DOHH2 (cell line): ENCODE measurements at regions not wholly inside any gene's neighbourhood (a gene's known extent, or its start where the extent isn't known, plus 50 kb on each side); places are given as distances from the start of the nearest gene placed in this dataset.

Source experiments
- H3F3A ChIP-seq: fragments of 200-600 bp; sonication (generic), shearing (Covaris generic); 2 replicates; pipeline ENCODE4 v1.6.0; 2016; ENCODE audit warnings: antibody characterized with exemption, mild to moderate bottlenecking; ENCODE audit not compliant: control insufficient read depth, insufficient read depth
- H3K27ac ChIP-seq: fragments of 200-600 bp; sonication (generic); 2 replicates; pipeline ENCODE4 v1.5.1; 2014; ENCODE audit warnings: low read depth, mild to moderate bottlenecking, low read length, moderate library complexity
- H3K27me3 ChIP-seq: fragments of 200-600 bp; sonication (generic); 2 replicates; pipeline ENCODE4 v1.6.1; 2014; ENCODE audit warnings: mild to moderate bottlenecking, low read length, mixed read lengths; ENCODE audit not compliant: control insufficient read depth
- H3K36me3 ChIP-seq: fragments of 200-600 bp; sonication (generic); 2 replicates; pipeline ENCODE4 v1.6.1; 2014; ENCODE audit warnings: mild to moderate bottlenecking, low read length, moderate library complexity, mixed read lengths; ENCODE audit not compliant: control insufficient read depth
- H3K4me1 ChIP-seq: fragments of 200-600 bp; sonication (generic); 2 replicates; pipeline ENCODE4 v1.6.1; 2014; ENCODE audit warnings: mild to moderate bottlenecking, low read length, mixed read lengths; ENCODE audit not compliant: control insufficient read depth
- H3K4me2 ChIP-seq: fragments of 200-600 bp; sonication (generic); 2 replicates; pipeline ENCODE4 v1.6.0; 2014; ENCODE audit warnings: mild to moderate bottlenecking, low read length, moderate library complexity
- H3K4me3 ChIP-seq: fragments of 200-600 bp; sonication (generic); 2 replicates; pipeline ENCODE4 v1.5.1; 2014; ENCODE audit warnings: mild to moderate bottlenecking, low read length, mixed read lengths
- H3K79me2 ChIP-seq: fragments of 200-600 bp; sonication (generic); 2 replicates; pipeline ENCODE4 v1.6.1; 2014; ENCODE audit warnings: mild to moderate bottlenecking, low read length, mixed read lengths; ENCODE audit not compliant: control insufficient read depth
- H3K9me2 ChIP-seq: fragments of 200-600 bp; sonication (generic); replicated peaks from 2 replicates; pipeline ENCODE4 v1.6.1; 2014; ENCODE audit warnings: mild to moderate bottlenecking, low read length, mixed read lengths; ENCODE audit not compliant: control insufficient read depth
- H3K9me3 ChIP-seq: fragments of 200-600 bp; sonication (generic); 2 replicates; pipeline ENCODE4 v1.6.1; 2014; ENCODE audit warnings: antibody characterized with exemption, low read length, mixed read lengths; ENCODE audit not compliant: control insufficient read depth, insufficient read depth
- H4K20me1 ChIP-seq: fragments of 200-600 bp; sonication (generic); 2 replicates; pipeline ENCODE4 v1.6.0; 2014; ENCODE audit warnings: low read depth, mild to moderate bottlenecking, antibody characterized with exemption, low read length, moderate library complexity; ENCODE audit not compliant: control insufficient read depth, insufficient read depth
- EZH2phosphoT487 ChIP-seq: fragments of 200-600 bp; sonication (generic); IDR thresholded peaks from 2 replicates; pipeline ENCODE4 v1.6.1; 2017; ENCODE audit warnings: borderline replicate concordance, mild to moderate bottlenecking, antibody characterized with exemption, low read length, moderate library complexity, mixed read lengths
- TF ChIP-seq, protein P1 (sequence below): fragments of 200-600 bp; sonication (generic); IDR thresholded peaks from one replicate; pipeline ENCODE4 v1.5.1; 2014; ENCODE audit warnings: antibody characterized with exemption, mild to moderate bottlenecking, low read depth, low read length; ENCODE audit not compliant: poor library complexity, severe bottlenecking

DNA sequence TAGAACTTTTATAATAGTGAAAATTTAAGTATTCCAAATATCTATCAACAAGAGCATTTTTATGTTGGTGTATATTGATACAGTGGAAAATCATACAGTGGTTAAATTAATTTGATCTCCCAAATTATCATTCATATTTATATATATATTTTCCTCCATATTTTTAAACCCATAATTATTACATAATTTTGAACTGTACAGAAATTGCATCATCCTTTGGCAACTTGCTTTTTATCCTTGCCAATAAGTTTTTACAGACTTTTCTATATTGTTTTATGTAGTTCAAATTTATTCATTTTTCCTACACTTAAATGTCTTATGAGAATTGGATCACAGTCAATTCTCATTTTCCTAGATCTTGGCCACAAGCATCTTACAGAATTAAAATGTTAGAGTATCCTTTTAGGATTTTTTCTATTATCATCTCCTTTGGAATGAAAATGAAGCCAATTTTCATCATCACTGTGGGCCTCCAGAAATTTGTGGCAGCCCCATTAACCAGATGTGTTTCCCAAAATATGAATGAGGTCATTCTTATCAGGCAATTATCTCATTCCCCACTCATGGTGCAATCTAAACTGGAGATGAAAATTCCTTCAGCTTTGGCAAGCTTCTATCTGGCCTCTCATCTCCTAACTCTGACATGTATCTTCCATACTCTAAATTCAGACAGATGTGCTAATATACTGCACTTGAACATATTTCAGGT is 94.2 kb upstream of the DLGAP1 start:
- Histone ChIP-seq H3K36me3 (no peaks in the 10 kb centered on the region), H3K79me2 (no peaks in the 10 kb centered on the region), H3F3A (no peaks in the 10 kb centered on the region), H3K27ac (no peak overlapping the region), H4K20me1 (no peaks in the 10 kb centered on the region), H3K27me3 (no peaks in the 10 kb centered on the region), H3K4me1 (no peaks in the 10 kb centered on the region), H3K4me2 (no peak overlapping the region), H3K4me3 (no peak overlapping the region), H3K9me3 (no peaks in the 10 kb centered on the region), H3K9me2 (no peaks in the 10 kb centered on the region)
- TF ChIP-seq EZH2phosphoT487: no peak
- TF ChIP-seq, protein P1, sequence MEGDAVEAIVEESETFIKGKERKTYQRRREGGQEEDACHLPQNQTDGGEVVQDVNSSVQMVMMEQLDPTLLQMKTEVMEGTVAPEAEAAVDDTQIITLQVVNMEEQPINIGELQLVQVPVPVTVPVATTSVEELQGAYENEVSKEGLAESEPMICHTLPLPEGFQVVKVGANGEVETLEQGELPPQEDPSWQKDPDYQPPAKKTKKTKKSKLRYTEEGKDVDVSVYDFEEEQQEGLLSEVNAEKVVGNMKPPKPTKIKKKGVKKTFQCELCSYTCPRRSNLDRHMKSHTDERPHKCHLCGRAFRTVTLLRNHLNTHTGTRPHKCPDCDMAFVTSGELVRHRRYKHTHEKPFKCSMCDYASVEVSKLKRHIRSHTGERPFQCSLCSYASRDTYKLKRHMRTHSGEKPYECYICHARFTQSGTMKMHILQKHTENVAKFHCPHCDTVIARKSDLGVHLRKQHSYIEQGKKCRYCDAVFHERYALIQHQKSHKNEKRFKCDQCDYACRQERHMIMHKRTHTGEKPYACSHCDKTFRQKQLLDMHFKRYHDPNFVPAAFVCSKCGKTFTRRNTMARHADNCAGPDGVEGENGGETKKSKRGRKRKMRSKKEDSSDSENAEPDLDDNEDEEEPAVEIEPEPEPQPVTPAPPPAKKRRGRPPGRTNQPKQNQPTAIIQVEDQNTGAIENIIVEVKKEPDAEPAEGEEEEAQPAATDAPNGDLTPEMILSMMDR: no peak

DNA sequence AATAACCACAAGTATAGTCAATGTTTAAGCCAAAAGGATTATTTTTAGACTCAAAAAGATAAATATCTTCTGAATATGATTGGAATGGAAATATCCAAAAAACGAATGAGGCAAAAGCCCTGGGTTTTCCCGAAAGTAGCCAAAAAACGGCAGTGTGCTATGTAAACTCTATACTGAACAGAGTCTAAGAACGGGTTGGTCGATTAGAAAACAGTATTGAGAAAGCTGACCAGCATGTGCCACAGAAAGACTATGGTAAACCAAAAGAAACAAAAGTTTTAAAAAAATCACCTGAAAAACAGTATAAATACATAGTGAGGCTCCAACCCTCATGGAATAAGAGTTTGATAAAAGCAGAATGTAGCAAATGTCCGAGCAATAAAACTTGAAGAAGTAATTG is 92.0 kb upstream of the DLGAP1 start:
- no peaks in the 10 kb centered on the region for H3K4me1 ChIP-seq
- H3K4me3 ChIP-seq: no peak overlapping the region
- H3K27ac ChIP-seq: no peak overlapping the region
- TF ChIP-seq, protein P1: no peak
- H3K9me3 ChIP-seq: no peaks in the 10 kb centered on the region
- no peaks in the 10 kb centered on the region for H3K9me2 ChIP-seq
- no peaks in the 10 kb centered on the region for H3K79me2 ChIP-seq
- no peak overlapping the region for H3K4me2 ChIP-seq
- H3F3A ChIP-seq: no peaks in the 10 kb centered on the region
- H3K36me3 ChIP-seq: no peaks in the 10 kb centered on the region
- H4K20me1 ChIP-seq: no peaks in the 10 kb centered on the region
- no peaks in the 10 kb centered on the region for H3K27me3 ChIP-seq

DNA sequence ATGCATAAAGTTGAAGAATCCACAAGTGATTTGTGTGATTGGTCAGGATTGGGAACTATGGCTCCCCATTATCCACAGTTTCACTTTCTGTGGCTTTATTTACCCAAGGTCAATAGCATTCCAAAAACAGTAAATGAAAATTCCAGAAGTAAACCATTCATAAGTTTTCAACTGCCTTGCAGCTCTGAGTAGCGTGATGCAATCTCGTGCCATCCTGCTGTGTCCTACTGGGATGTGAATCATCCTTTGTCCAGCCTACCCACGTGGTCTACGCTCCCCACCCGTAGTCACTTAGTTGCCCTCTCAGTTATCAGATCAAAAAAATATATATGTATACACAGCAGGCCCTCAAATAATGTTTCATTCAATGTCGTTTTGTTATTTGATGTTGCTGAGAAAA is 89.0 kb upstream of the DLGAP1 start:
- Histone ChIP-seq H3K36me3 (no peaks in the 10 kb centered on the region), H3K4me3 (no peak overlapping the region), H3K9me2 (no peaks in the 10 kb centered on the region), H3K27me3 (no peaks in the 10 kb centered on the region), H3K4me1 (no peaks in the 10 kb centered on the region), H3K9me3 (no peaks in the 10 kb centered on the region), H3K27ac (no peak overlapping the region), H3F3A (no peaks in the 10 kb centered on the region), H4K20me1 (no peaks in the 10 kb centered on the region), H3K79me2 (no peaks in the 10 kb centered on the region), H3K4me2 (no peak overlapping the region)
- TF ChIP-seq, protein P1: no peak
- TF ChIP-seq EZH2phosphoT487: no peak
